GM18520 (cell line): ENCODE measurements at regions not wholly inside any gene's neighbourhood (a gene's known extent, or its start where the extent isn't known, plus 50 kb on each side); places are given as distances from the start of the nearest gene placed in this dataset.
"Not testable (repeated sequence)": the region's sequence is repeated elsewhere in the genome, so short reads cannot be mapped to it uniquely, and the experiment has no call there.

Experiments
- ATAC-seq: cut with Tn5 transposase; IDR thresholded peaks from one replicate; pipeline ENCODE4 v1.9.1; 2021; ENCODE audit not compliant: unreplicated experiment

GRCh38 chr1:157328120-157328519 lies 189.9 kb upstream of the ETV3 start:
- ATAC-seq, result not testable (repeated sequence)

GRCh38 chr1:157326173-157326859 lies 188.1 kb upstream of the ETV3 start:
- no peak for ATAC-seq

GRCh38 chr1:157325220-157325619 lies 187.0 kb upstream of the ETV3 start:
- no peak for ATAC-seq

- not testable (repeated sequence) for ATAC-seq
Observed at GRCh38 chr1:157321972-157322371, 183.8 kb upstream of the ETV3 start.

GRCh38 chr1:157319567-157319966 lies 181.4 kb upstream of the ETV3 start:
- ATAC-seq, result no peak

- ATAC-seq, result not testable (repeated sequence)
Observed at GRCh38 chr1:157317229-157317628, 179.0 kb upstream of the ETV3 start.

GRCh38 chr1:157315544-157315943 lies 177.3 kb upstream of the ETV3 start:
- no peak for ATAC-seq

- no peak for ATAC-seq
Observed at GRCh38 chr1:157314408-157314807, 176.2 kb upstream of the ETV3 start.

GRCh38 chr1:157313240-157313807 lies 175.1 kb upstream of the ETV3 start:
- no peak for ATAC-seq

- no peak for ATAC-seq
Observed at GRCh38 chr1:157312082-157312812, 174.1 kb upstream of the ETV3 start.

- ATAC-seq, result no peak
Observed at GRCh38 chr1:157311730-157312081, 173.5 kb upstream of the ETV3 start.

GRCh38 chr1:157310805-157311729 lies 172.9 kb upstream of the ETV3 start:
- ATAC-seq, result not testable (repeated sequence)

GRCh38 chr1:157310401-157310800 lies 172.2 kb upstream of the ETV3 start:
- no peak for ATAC-seq

GRCh38 chr1:157307491-157307890 lies 169.3 kb upstream of the ETV3 start:
- no peak for ATAC-seq

- no peak for ATAC-seq
Observed at GRCh38 chr1:157306896-157307295, 168.7 kb upstream of the ETV3 start.

- no peak for ATAC-seq
Observed at GRCh38 chr1:157304271-157304670, 166.1 kb upstream of the ETV3 start.

- ATAC-seq, result no peak
Observed at GRCh38 chr1:157302724-157303123, 164.5 kb upstream of the ETV3 start.

GRCh38 chr1:157302199-157302497 lies 164.0 kb upstream of the ETV3 start:
- no peak for ATAC-seq

GRCh38 chr1:157301477-157302198 lies 163.4 kb upstream of the ETV3 start:
- no peak for ATAC-seq

GRCh38 chr1:157294387-157295145 lies 156.4 kb upstream of the ETV3 start:
- ATAC-seq, result not testable (repeated sequence)
